Bronchial epithelial cell (primary cell): ENCODE measurements at regions not wholly inside any gene's neighbourhood (a gene's known extent, or its start where the extent isn't known, plus 50 kb on each side); places are given as distances from the start of the nearest gene placed in this dataset.

Experiments used
- DNase-seq: peaks from one replicate; pipeline ENCODE4 v3.0.0-alpha.2; 2010; ENCODE audit warnings: low read depth
- FAIRE-seq: peaks from 2 replicates; lab custom pipeline; 2011; peaks lifted over from hg19 to GRCh38; lab: Jason Lieb, UNC
- H3K27me3 ChIP-seq: 2 replicates; pipeline ENCODE4 v1.5.1; 2011; ENCODE audit warnings: low read length; ENCODE audit not compliant: control insufficient read depth, insufficient read depth
- H3K36me3 ChIP-seq: 2 replicates; pipeline ENCODE4 v1.5.1; 2011; ENCODE audit warnings: low read length; ENCODE audit not compliant: control insufficient read depth, insufficient read depth
- H3K4me3 ChIP-seq: 2 replicates; pipeline ENCODE4 v1.5.1; 2011; ENCODE audit warnings: mild to moderate bottlenecking, low read depth, low read length, control low read depth
- CTCF ChIP-seq: IDR thresholded peaks from 2 replicates; pipeline ENCODE4 v1.5.1; 2011; ENCODE audit warnings: mild to moderate bottlenecking, moderate library complexity, low read length, control low read depth, inconsistent platforms; ENCODE audit not compliant: insufficient read depth, severe bottlenecking

- Histone ChIP-seq H3K27me3 (no peaks in the 10 kb centered on the region), H3K36me3 (no peaks in the 10 kb centered on the region), H3K4me3 (no peak overlapping the region)
- FAIRE-seq (no peak), DNase-seq (no peak)
- no peak for TF ChIP-seq CTCF
Measured at GRCh38 chr12:115491511-115492250, 785.8 kb downstream of the MED13L start.

GRCh38 chr12:115489253-115489652 lies 788.2 kb downstream of the MED13L start:
- H3K36me3 ChIP-seq, result no peaks in the 10 kb centered on the region
- no peaks in the 10 kb centered on the region for H3K27me3 ChIP-seq
- no peak overlapping the region for H3K4me3 ChIP-seq
- DNase-seq (no peak), FAIRE-seq (no peak)
- no peak for TF ChIP-seq CTCF

GRCh38 chr12:115485967-115486366 lies 791.5 kb downstream of the MED13L start:
- DNase-seq (no peak), FAIRE-seq (no peak)
- Histone ChIP-seq H3K36me3 (no peaks in the 10 kb centered on the region), H3K27me3 (no peaks in the 10 kb centered on the region), H3K4me3 (no peak overlapping the region)
- TF ChIP-seq CTCF, result no peak

- H3K27me3 ChIP-seq, result no peaks in the 10 kb centered on the region
- no peaks in the 10 kb centered on the region for H3K36me3 ChIP-seq
- FAIRE-seq, result no peak
- no peak for DNase-seq
- TF ChIP-seq CTCF, result no peak
- H3K4me3 ChIP-seq, result no peak overlapping the region
Measured at GRCh38 chr12:115485503-115485902, 792.0 kb downstream of the MED13L start.

GRCh38 chr12:115482943-115483342 lies 794.5 kb downstream of the MED13L start:
- DNase-seq, result no peak
- H3K36me3 ChIP-seq, result no peaks in the 10 kb centered on the region
- H3K4me3 ChIP-seq, result no peak overlapping the region
- no peak for FAIRE-seq
- TF ChIP-seq CTCF, result no peak
- no peaks in the 10 kb centered on the region for H3K27me3 ChIP-seq

GRCh38 chr12:115481141-115481540 lies 796.4 kb downstream of the MED13L start:
- Histone ChIP-seq H3K4me3 (no peak overlapping the region), H3K27me3 (no peaks in the 10 kb centered on the region), H3K36me3 (no peaks in the 10 kb centered on the region)
- TF ChIP-seq CTCF, result no peak
- FAIRE-seq (no peak), DNase-seq (no peak)
